ENCODE measurements at regions not wholly inside any gene's neighbourhood (a gene's known extent, or its start where the extent isn't known, plus 50 kb on each side); places are given as distances from the start of the nearest gene placed in this dataset.
"Not testable (repeated sequence)": the region's sequence is repeated elsewhere in the genome, so short reads cannot be mapped to it uniquely, and the experiment has no call there.

GRCh38 chr15:38025656-38026055 lies 91.2 kb downstream of the TMCO5A start:
- TF ChIP-seq EZH2 (IDR thresholded peaks at IDR 0.05; ENCODE audit: borderline replicate concordance, insufficient read depth, low read length, poor library complexity, severe bottlenecking); CTCF (IDR thresholded peaks at IDR 0.05; ENCODE audit: poor library complexity, severe bottlenecking); EP300 (conservative IDR thresholded peaks at IDR 0.05; ENCODE audit: poor library complexity, severe bottlenecking); RAD21 (conservative IDR thresholded peaks at IDR 0.05); SMC3 (conservative IDR thresholded peaks at IDR 0.05; ENCODE audit: poor library complexity); POLR2AphosphoS5 (IDR thresholded peaks at IDR 0.05); MXI1 (conservative IDR thresholded peaks at IDR 0.05; ENCODE audit: poor library complexity, severe bottlenecking): not testable (repeated sequence)

Data from neural cell (in vitro differentiated cells).